HFF-Myc (cell line): ENCODE measurements at regions not wholly inside any gene's neighbourhood (a gene's known extent, or its start where the extent isn't known, plus 50 kb on each side); places are given as distances from the start of the nearest gene placed in this dataset.

Experiments used
- DNase-seq: peaks from one replicate; pipeline ENCODE4 v3.0.0-alpha.2; 2011; ENCODE audit warnings: low read depth; ENCODE audit errors: extremely low read depth
- H3K4me3 ChIP-seq: replicated peaks from 2 replicates; pipeline ENCODE4 v1.5.1; 2011; ENCODE audit warnings: low read depth, mild to moderate bottlenecking, control low read depth, low read length
- CTCF ChIP-seq: IDR thresholded peaks from 2 replicates; pipeline ENCODE4 v1.5.1; 2012; ENCODE audit warnings: mild to moderate bottlenecking, low read depth, low read length, control low read depth; ENCODE audit errors: missing control alignments

- H3K4me3 ChIP-seq, result no peak overlapping the region
- no peak for DNase-seq
- no peak for TF ChIP-seq CTCF
Measured at GRCh38 chr17:83179811-83180210, 100.4 kb downstream of the METRNL start.

GRCh38 chr17:83180264-83180995, 101.0 kb downstream of the METRNL start:
- no peak for DNase-seq
- no peak for TF ChIP-seq CTCF
- H3K4me3 ChIP-seq, result no peak overlapping the region

GRCh38 chr17:83180996-83181481, 101.6 kb downstream of the METRNL start:
- no peak overlapping the region for H3K4me3 ChIP-seq
- TF ChIP-seq CTCF, result no peak
- DNase-seq, result no peak

- DNase-seq, result no peak
- no peak for TF ChIP-seq CTCF
- no peak overlapping the region for H3K4me3 ChIP-seq
Measured at GRCh38 chr17:83181991-83182619, 102.7 kb downstream of the METRNL start.

- no peak overlapping the region for H3K4me3 ChIP-seq
- TF ChIP-seq CTCF, result no peak
- no peak for DNase-seq
Measured at GRCh38 chr17:83182620-83183101, 103.3 kb downstream of the METRNL start.

- H3K4me3 ChIP-seq, result no peak overlapping the region
- no peak for DNase-seq
- TF ChIP-seq CTCF, result no peak
Measured at GRCh38 chr17:83183145-83183948, 103.9 kb downstream of the METRNL start.
